ENCODE measurements at regions not wholly inside any gene's neighbourhood (a gene's known extent, or its start where the extent isn't known, plus 50 kb on each side); places are given as distances from the start of the nearest gene placed in this dataset.

DNA sequence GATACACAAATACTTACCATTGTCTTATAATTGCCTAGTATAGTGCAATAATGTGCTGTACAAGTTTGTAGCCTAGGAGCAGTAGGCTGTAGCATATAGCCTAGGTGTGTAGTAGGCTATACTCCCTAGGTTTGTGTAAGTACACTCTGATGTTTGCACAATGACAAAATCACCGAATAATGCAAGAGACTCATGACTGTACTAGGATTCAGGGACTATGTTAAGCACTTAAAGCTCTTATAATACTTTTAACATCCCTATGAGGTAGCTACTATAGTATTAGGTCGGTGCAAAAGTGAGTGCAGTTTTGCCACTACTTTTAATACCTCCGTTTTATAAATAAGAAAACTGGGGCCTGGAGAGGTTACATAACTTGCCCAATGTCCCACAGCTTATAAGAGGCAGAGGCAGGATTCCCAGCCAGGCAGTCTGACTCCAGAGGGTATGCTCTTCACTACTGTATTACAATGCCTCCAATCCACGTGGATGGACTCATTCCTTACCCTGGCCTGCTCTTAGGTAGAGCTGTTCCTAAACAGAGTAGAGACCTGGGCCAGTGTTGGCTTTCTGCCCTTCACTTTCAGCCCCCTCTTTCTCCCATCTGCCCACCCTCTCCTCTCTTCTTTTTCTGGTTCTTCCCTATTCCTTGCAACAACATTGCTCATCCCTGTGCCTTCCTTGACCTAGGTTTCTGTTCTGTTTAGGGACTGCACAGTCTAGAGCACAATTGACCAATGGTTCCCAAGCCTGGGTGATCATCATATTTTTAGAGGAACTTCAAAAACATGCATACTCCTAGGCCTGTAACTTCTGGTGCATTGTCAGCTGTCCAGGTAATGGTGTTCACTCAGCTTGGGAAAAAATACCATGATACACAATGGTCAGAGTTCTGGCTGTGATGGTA is 114.0 kb downstream of the CARTPT start:
- no peak for TF ChIP-seq POLR2A (IDR thresholded peaks at IDR 0.05)
- TF ChIP-seq, protein P1, sequence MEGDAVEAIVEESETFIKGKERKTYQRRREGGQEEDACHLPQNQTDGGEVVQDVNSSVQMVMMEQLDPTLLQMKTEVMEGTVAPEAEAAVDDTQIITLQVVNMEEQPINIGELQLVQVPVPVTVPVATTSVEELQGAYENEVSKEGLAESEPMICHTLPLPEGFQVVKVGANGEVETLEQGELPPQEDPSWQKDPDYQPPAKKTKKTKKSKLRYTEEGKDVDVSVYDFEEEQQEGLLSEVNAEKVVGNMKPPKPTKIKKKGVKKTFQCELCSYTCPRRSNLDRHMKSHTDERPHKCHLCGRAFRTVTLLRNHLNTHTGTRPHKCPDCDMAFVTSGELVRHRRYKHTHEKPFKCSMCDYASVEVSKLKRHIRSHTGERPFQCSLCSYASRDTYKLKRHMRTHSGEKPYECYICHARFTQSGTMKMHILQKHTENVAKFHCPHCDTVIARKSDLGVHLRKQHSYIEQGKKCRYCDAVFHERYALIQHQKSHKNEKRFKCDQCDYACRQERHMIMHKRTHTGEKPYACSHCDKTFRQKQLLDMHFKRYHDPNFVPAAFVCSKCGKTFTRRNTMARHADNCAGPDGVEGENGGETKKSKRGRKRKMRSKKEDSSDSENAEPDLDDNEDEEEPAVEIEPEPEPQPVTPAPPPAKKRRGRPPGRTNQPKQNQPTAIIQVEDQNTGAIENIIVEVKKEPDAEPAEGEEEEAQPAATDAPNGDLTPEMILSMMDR (IDR thresholded peaks at IDR 0.05): no peak
